ENCODE measurements at regions not wholly inside any gene's neighbourhood (a gene's known extent, or its start where the extent isn't known, plus 50 kb on each side); places are given as distances from the start of the nearest gene placed in this dataset.

GRCh38 chr13:79673993-79674377 lies 193.0 kb downstream of the NDFIP2 start:
- Histone ChIP-seq H3K27me3 (ENCODE audit: control insufficient read depth in 3 of 3, insufficient read depth in 3 of 3, low read depth in 1 of 3, low read length in 3 of 3) (no peaks in the 10 kb centered on the region), H3K9me3 (replicated peaks in 1 of 2; ENCODE audit: control insufficient read depth in 2 of 2, insufficient read depth in 1 of 2, low read depth in 1 of 2, low read length in 2 of 2) (no peaks in the 10 kb centered on the region), H3K4me1 (ENCODE audit: control insufficient read depth in 2 of 2, insufficient read depth in 1 of 2, low read depth in 1 of 2, low read length in 2 of 2) (peaks cover 8% of the 10 kb centered on the region in 2 donors), H3K14ac (ENCODE audit: low read length) (no peak overlapping the region), H2BK5ac (ENCODE audit: low read length) (no peak overlapping the region), H2BK12ac (ENCODE audit: low read length) (no peak overlapping the region), H3K18ac (ENCODE audit: low read length) (no peak overlapping the region), H2AK5ac (ENCODE audit: low read depth, low read length) (no peak overlapping the region), H4K8ac (ENCODE audit: low read depth, low read length) (no peak overlapping the region), H3K4ac (ENCODE audit: low read length) (no peak overlapping the region), H2AFZ (ENCODE audit: low read length) (peak overlapping the region; percentile 68), H3K27ac (replicated peaks; ENCODE audit: low read length) (no peak overlapping the region), H3K4me3 (ENCODE audit: low read length in 2 of 2) (no peak overlapping the region), H2BK120ac (ENCODE audit: low read depth, low read length) (no peak overlapping the region), H3K79me1 (ENCODE audit: low read depth, low read length) (no peaks in the 10 kb centered on the region), H3K23ac (ENCODE audit: low read depth, low read length, poor library complexity) (no peak overlapping the region), H3K4me2 (ENCODE audit: insufficient read depth, low read length, poor library complexity, severe bottlenecking) (no peak overlapping the region), H3K9ac (ENCODE audit: low read depth, low read length, poor library complexity) (no peak overlapping the region), H4K91ac (ENCODE audit: low read depth, low read length, poor library complexity) (no peak overlapping the region), H2BK15ac (ENCODE audit: low read length) (no peak overlapping the region), H3K36me3 (replicated peaks in 1 of 2; ENCODE audit: control insufficient read depth in 2 of 2, insufficient read depth in 2 of 2, low read length in 2 of 2) (no peaks in the 10 kb centered on the region)
- no CpG with 5 or more reads among the region's 1 CpG for WGBS, 2 donors (ENCODE audit: extremely low coverage in 2 of 2, insufficient read length in 2 of 2, insufficient replicate concordance in 1 of 2)
- no peak for DNase-seq (ENCODE audit: low spot score)

GRCh38 chr13:79673310-79673992 lies 192.5 kb downstream of the NDFIP2 start:
- Histone ChIP-seq H3K9ac (ENCODE audit: low read depth, low read length, poor library complexity) (no peak overlapping the region), H3K23ac (ENCODE audit: low read depth, low read length, poor library complexity) (no peak overlapping the region), H3K9me3 (replicated peaks in 1 of 2; ENCODE audit: control insufficient read depth in 2 of 2, insufficient read depth in 1 of 2, low read depth in 1 of 2, low read length in 2 of 2) (no peaks in the 10 kb centered on the region), H3K27ac (replicated peaks; ENCODE audit: low read length) (no peak overlapping the region), H3K36me3 (replicated peaks in 1 of 2; ENCODE audit: control insufficient read depth in 2 of 2, insufficient read depth in 2 of 2, low read length in 2 of 2) (no peaks in the 10 kb centered on the region), H2BK5ac (ENCODE audit: low read length) (no peak overlapping the region), H3K14ac (ENCODE audit: low read length) (no peak overlapping the region), H2AFZ (ENCODE audit: low read length) (peak overlapping the region; percentile 68), H3K4ac (ENCODE audit: low read length) (no peak overlapping the region), H3K27me3 (ENCODE audit: control insufficient read depth in 3 of 3, insufficient read depth in 3 of 3, low read depth in 1 of 3, low read length in 3 of 3) (no peaks in the 10 kb centered on the region), H3K4me2 (ENCODE audit: insufficient read depth, low read length, poor library complexity, severe bottlenecking) (no peak overlapping the region), H3K79me1 (ENCODE audit: low read depth, low read length) (no peaks in the 10 kb centered on the region), H2BK120ac (ENCODE audit: low read depth, low read length) (no peak overlapping the region), H2BK12ac (ENCODE audit: low read length) (no peak overlapping the region), H2AK5ac (ENCODE audit: low read depth, low read length) (no peak overlapping the region), H2BK15ac (ENCODE audit: low read length) (no peak overlapping the region), H4K91ac (ENCODE audit: low read depth, low read length, poor library complexity) (no peak overlapping the region), H3K4me3 (ENCODE audit: low read length in 2 of 2) (no peak overlapping the region), H3K18ac (ENCODE audit: low read length) (no peak overlapping the region), H3K4me1 (ENCODE audit: control insufficient read depth in 2 of 2, insufficient read depth in 1 of 2, low read depth in 1 of 2, low read length in 2 of 2) (peaks cover 9 to 12% of the 10 kb centered on the region in 2 donors), H4K8ac (ENCODE audit: low read depth, low read length) (no peak overlapping the region)
- DNase-seq (ENCODE audit: low spot score): no peak
- no CpG with 5 or more reads among the region's 6 CpGs for WGBS, 2 donors (ENCODE audit: extremely low coverage in 2 of 2, insufficient read length in 2 of 2, insufficient replicate concordance in 1 of 2)

- Histone ChIP-seq H3K18ac (ENCODE audit: low read length) (no peak overlapping the region), H3K9ac (ENCODE audit: low read depth, low read length, poor library complexity) (no peak overlapping the region), H4K8ac (ENCODE audit: low read depth, low read length) (no peak overlapping the region), H2AK5ac (ENCODE audit: low read depth, low read length) (no peak overlapping the region), H3K23ac (ENCODE audit: low read depth, low read length, poor library complexity) (no peak overlapping the region), H3K9me3 (replicated peaks in 1 of 2; ENCODE audit: control insufficient read depth in 2 of 2, insufficient read depth in 1 of 2, low read depth in 1 of 2, low read length in 2 of 2) (no peaks in the 10 kb centered on the region), H3K4me3 (ENCODE audit: low read length in 2 of 2) (no peak overlapping the region), H3K79me1 (ENCODE audit: low read depth, low read length) (no peaks in the 10 kb centered on the region), H4K91ac (ENCODE audit: low read depth, low read length, poor library complexity) (no peak overlapping the region), H3K36me3 (replicated peaks in 1 of 2; ENCODE audit: control insufficient read depth in 2 of 2, insufficient read depth in 2 of 2, low read length in 2 of 2) (no peaks in the 10 kb centered on the region), H3K27me3 (ENCODE audit: control insufficient read depth in 3 of 3, insufficient read depth in 3 of 3, low read depth in 1 of 3, low read length in 3 of 3) (no peaks in the 10 kb centered on the region), H3K4me2 (ENCODE audit: insufficient read depth, low read length, poor library complexity, severe bottlenecking) (no peak overlapping the region), H3K27ac (replicated peaks; ENCODE audit: low read length) (no peak overlapping the region), H2BK15ac (ENCODE audit: low read length) (no peak overlapping the region), H2BK5ac (ENCODE audit: low read length) (no peak overlapping the region), H3K4ac (ENCODE audit: low read length) (no peak overlapping the region), H2BK120ac (ENCODE audit: low read depth, low read length) (no peak overlapping the region), H3K14ac (ENCODE audit: low read length) (no peak overlapping the region), H2AFZ (ENCODE audit: low read length) (no peak overlapping the region), H2BK12ac (ENCODE audit: low read length) (no peak overlapping the region), H3K4me1 (ENCODE audit: control insufficient read depth in 2 of 2, insufficient read depth in 1 of 2, low read depth in 1 of 2, low read length in 2 of 2) (peaks cover 9 to 20% of the 10 kb centered on the region in 2 donors)
- WGBS, 2 donors (ENCODE audit: extremely low coverage in 2 of 2, insufficient read length in 2 of 2, insufficient replicate concordance in 1 of 2): no CpG with 5 or more reads among the region's 2 CpGs
- DNase-seq (ENCODE audit: low spot score): no peak
Measured at GRCh38 chr13:79671420-79671819, 190.5 kb downstream of the NDFIP2 start.

DNA sequence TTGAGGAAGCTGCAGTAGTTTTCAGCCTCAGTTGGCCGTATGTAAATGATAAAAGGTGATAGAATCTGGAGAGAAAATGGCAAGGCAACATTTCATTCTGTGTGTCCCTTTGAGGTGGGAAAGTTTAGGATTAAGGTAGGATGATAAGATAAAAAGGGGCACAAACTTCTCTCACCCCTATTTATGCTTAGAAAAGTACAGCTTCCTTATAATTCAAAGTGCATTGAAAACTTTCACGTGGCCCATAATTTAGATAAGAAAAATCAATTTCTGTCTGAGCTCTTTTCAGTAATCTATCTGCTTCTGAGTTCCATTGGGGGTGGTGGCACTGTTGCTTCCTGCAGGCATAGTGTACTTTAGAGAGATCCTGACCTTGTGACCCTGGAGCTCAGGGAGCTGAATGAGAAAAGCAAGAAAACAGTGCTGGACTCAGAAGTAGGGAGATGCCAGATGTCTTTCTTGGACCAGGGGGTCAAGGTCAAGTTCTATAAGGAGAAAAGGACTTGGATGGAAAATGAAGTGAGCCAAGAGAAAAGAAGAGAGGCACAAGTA lies 187.3 kb downstream of the NDFIP2 start:
- no peak overlapping the region for H2AK5ac ChIP-seq (ENCODE audit: low read depth, low read length)
- no peaks in the 10 kb centered on the region for H3K36me3 ChIP-seq (replicated peaks in 1 of 2; ENCODE audit: control insufficient read depth in 2 of 2, insufficient read depth in 2 of 2, low read length in 2 of 2)
- H3K9ac ChIP-seq (ENCODE audit: low read depth, low read length, poor library complexity): no peak overlapping the region
- H2AFZ ChIP-seq (ENCODE audit: low read length): no peak overlapping the region
- no peaks in the 10 kb centered on the region for H3K27me3 ChIP-seq (ENCODE audit: control insufficient read depth in 3 of 3, insufficient read depth in 3 of 3, low read depth in 1 of 3, low read length in 3 of 3)
- H3K14ac ChIP-seq (ENCODE audit: low read length): no peak overlapping the region
- H4K8ac ChIP-seq (ENCODE audit: low read depth, low read length): no peak overlapping the region
- H3K9me3 ChIP-seq (replicated peaks in 1 of 2; ENCODE audit: control insufficient read depth in 2 of 2, insufficient read depth in 1 of 2, low read depth in 1 of 2, low read length in 2 of 2): no peaks in the 10 kb centered on the region
- H3K4me3 ChIP-seq (ENCODE audit: low read length in 2 of 2): no peak overlapping the region
- no peak overlapping the region for H3K27ac ChIP-seq (replicated peaks; ENCODE audit: low read length)
- no CpG with 5 or more reads among the region's 2 CpGs for WGBS, 2 donors (ENCODE audit: extremely low coverage in 2 of 2, insufficient read length in 2 of 2, insufficient replicate concordance in 1 of 2)
- H3K79me1 ChIP-seq (ENCODE audit: low read depth, low read length): no peaks in the 10 kb centered on the region
- no peak overlapping the region for H3K18ac ChIP-seq (ENCODE audit: low read length)
- no peak overlapping the region for H3K4me2 ChIP-seq (ENCODE audit: insufficient read depth, low read length, poor library complexity, severe bottlenecking)
- no peak for DNase-seq (ENCODE audit: low spot score)
- H2BK120ac ChIP-seq (ENCODE audit: low read depth, low read length): no peak overlapping the region
- H3K4me1 ChIP-seq (ENCODE audit: control insufficient read depth in 2 of 2, insufficient read depth in 1 of 2, low read depth in 1 of 2, low read length in 2 of 2): peaks cover 6 to 15% of the 10 kb centered on the region in 2 donors
- no peak overlapping the region for H2BK12ac ChIP-seq (ENCODE audit: low read length)
- H3K4ac ChIP-seq (ENCODE audit: low read length): no peak overlapping the region
- H3K23ac ChIP-seq (ENCODE audit: low read depth, low read length, poor library complexity): no peak overlapping the region
- no peak overlapping the region for H2BK15ac ChIP-seq (ENCODE audit: low read length)
- no peak overlapping the region for H4K91ac ChIP-seq (ENCODE audit: low read depth, low read length, poor library complexity)
- no peak overlapping the region for H2BK5ac ChIP-seq (ENCODE audit: low read length)

Measured in neuronal stem cell (in vitro differentiated cells).